GM12872 (cell line): ENCODE measurements at regions not wholly inside any gene's neighbourhood (a gene's known extent, or its start where the extent isn't known, plus 50 kb on each side); places are given as distances from the start of the nearest gene placed in this dataset.

Source experiments
- TF ChIP-seq, protein P1 (sequence below): IDR thresholded peaks from 3 replicates; pipeline ENCODE4 v1.5.1; 2011; ENCODE audit warnings: low read depth, mild to moderate bottlenecking, low read length, moderate library complexity; ENCODE audit not compliant: insufficient read depth

GRCh38 chr2:16927398-16927797 lies 261.8 kb upstream of the CYRIA start:
- TF ChIP-seq, protein P1, sequence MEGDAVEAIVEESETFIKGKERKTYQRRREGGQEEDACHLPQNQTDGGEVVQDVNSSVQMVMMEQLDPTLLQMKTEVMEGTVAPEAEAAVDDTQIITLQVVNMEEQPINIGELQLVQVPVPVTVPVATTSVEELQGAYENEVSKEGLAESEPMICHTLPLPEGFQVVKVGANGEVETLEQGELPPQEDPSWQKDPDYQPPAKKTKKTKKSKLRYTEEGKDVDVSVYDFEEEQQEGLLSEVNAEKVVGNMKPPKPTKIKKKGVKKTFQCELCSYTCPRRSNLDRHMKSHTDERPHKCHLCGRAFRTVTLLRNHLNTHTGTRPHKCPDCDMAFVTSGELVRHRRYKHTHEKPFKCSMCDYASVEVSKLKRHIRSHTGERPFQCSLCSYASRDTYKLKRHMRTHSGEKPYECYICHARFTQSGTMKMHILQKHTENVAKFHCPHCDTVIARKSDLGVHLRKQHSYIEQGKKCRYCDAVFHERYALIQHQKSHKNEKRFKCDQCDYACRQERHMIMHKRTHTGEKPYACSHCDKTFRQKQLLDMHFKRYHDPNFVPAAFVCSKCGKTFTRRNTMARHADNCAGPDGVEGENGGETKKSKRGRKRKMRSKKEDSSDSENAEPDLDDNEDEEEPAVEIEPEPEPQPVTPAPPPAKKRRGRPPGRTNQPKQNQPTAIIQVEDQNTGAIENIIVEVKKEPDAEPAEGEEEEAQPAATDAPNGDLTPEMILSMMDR = no peak

DNA sequence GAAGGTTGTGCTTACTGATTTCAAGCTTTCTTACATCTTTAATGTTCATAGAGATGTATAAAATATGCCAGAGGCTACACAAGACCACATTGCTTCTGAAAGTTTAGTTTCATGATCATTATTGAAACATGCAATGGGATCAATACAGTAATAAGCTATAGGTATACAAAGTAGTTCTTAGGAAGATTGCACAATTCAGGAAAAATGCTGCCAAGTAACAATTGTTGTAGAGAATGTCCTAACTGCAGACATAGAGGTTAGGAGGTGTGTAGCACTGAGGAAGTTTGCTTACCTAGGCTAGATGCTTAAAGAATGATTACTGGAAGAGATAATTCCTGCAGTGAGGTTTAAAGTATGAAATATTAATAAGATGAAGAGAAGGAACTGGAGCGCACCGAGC lies 259.5 kb upstream of the CYRIA start:
- TF ChIP-seq, protein P1 = no peak

DNA sequence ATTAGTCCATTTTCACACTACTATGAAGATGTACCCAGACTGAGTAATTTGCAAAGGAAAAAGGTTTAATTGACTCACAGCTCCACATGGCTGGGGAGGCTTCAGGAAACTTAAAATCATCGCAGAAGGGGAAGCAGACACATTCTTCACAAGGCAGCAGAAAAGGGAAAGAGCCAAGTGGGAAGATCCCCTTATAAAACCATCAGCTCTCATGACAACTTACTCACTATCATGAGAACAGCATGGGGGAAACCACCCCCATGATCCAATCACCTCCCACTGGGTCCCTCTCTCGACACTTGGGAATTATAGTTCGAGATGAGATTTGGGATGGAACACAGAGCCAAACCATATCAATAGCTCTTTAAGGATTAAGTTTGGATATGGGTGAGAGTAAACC lies 246.1 kb upstream of the CYRIA start:
- TF ChIP-seq, protein P1 = no peak

DNA sequence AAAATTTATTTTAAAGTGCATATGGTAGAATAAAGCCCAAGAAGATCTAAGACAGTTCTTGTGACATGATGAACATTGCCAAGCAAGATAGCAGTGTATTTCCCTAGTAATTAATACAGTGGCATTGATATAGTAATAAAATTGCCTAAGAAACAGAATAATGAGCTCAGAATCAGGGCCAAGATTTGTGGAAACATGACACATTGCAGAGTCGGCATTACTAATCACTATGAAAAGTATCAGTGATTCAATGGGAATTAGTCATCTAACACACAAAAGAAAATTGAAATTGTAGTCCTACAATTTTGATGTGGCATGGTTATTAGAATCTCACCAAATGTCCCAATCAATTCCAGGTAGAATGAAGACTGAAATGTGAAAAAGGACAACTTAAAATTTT lies 243.0 kb upstream of the CYRIA start:
- TF ChIP-seq, protein P1 = no peak

DNA sequence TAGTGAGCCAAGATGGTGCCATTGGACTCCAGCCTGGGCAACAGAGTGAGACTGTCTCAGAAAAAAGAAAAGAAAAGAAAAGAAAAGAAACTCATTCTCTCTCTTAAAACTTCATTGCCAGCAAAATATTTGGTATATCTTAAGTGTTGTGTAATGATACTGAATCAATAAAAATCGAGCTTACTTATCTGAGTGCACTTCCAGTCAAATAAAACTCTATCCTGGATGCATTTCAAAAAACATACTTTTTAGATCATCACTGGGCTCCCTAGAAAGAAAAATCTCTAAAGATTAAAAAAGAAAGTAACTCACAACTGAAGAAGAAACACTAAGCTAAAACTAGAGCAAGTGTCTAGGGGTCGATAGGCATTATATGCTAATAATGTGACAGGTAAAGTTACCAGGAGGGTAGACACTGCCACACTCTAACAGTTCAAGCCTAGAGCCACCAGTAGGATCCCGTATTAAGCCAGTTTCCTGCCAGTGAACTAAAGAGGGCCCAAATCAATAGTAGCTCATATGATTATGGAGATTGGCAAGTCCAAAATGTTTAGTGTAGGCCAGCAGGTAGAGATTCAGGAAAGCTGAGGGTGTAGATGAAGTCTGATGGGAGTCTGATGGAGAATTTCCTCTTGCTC lies 242.1 kb upstream of the CYRIA start:
- TF ChIP-seq, protein P1 = no peak

GRCh38 chr2:16900405-16901025 lies 234.9 kb upstream of the CYRIA start:
- TF ChIP-seq, protein P1 = peak; percentile 86

DNA sequence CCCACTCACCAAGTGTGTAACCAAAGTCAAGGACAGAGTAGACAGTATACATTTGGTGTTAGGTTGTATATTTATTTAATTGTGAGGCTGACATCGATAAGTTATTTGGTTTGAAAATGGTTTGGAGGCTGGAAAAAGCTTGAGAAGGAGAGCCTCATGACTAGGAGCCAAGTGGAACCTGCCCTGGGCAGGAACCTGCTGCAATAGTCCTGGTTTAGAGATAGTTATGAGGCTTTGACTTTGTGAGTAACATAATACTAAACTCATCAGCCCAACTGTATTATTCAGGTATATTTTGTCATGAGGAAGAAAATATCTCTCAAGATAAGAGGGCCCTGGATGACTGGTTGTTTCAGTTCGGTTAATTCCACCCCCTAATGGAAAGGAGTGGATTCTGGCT lies 234.3 kb upstream of the CYRIA start:
- TF ChIP-seq, protein P1 = no peak
